Keratinocyte (primary cell): ENCODE measurements at regions not wholly inside any gene's neighbourhood (a gene's known extent, or its start where the extent isn't known, plus 50 kb on each side); places are given as distances from the start of the nearest gene placed in this dataset.

Source experiments
- DNase-seq: peaks from one replicate; pipeline ENCODE4 v3.0.0-alpha.2; 2011; ENCODE audit warnings: low read depth, missing footprints, low spot score
- FAIRE-seq: peaks from 2 replicates; lab custom pipeline; 2011; peaks lifted over from hg19 to GRCh38; lab: Jason Lieb, UNC
- H2AFZ ChIP-seq: 2 replicates; pipeline ENCODE4 v1.6.0; 2012; ENCODE audit warnings: low read length, control low read depth, inconsistent platforms; ENCODE audit not compliant: control insufficient read depth
- H3K27ac ChIP-seq: 2 replicates; pipeline ENCODE4 v1.5.1; 2011; ENCODE audit warnings: low read length; ENCODE audit not compliant: control insufficient read depth, insufficient read depth
- H3K27me3 ChIP-seq: 3 replicates; pipeline ENCODE4 v1.6.0; 2011; ENCODE audit warnings: low read length; ENCODE audit not compliant: control insufficient read depth, insufficient read depth; ENCODE audit errors: extremely low read depth
- H3K36me3 ChIP-seq, 2 experiments: 2 replicates in 1 of 2; 3 replicates in 1 of 2; pipeline ENCODE4 v1.5.1; 2011; ENCODE audit warnings: low read length in 2 of 2, mild to moderate bottlenecking in 1 of 2; ENCODE audit not compliant: control insufficient read depth in 2 of 2, insufficient read depth in 2 of 2; ENCODE audit errors: extremely low read depth in 1 of 2
- H3K4me1 ChIP-seq: 3 replicates; pipeline ENCODE4 v1.5.1; 2011; ENCODE audit warnings: low read length; ENCODE audit not compliant: control insufficient read depth, insufficient read depth; ENCODE audit errors: extremely low read depth
- H3K4me2 ChIP-seq: 3 replicates; pipeline ENCODE4 v1.6.0; 2011; ENCODE audit warnings: low read depth, low read length; ENCODE audit not compliant: control insufficient read depth, insufficient read depth; ENCODE audit errors: extremely low read depth
- H3K4me3 ChIP-seq, 3 experiments: fragments of 200-600 bp in 1 of 3; sonication (generic) in 1 of 3; 2 replicates in 2 of 3; 3 replicates in 1 of 3; pipeline ENCODE4 v1.5.1; 2011 to 2016; ENCODE audit warnings: low read length in 3 of 3, mild to moderate bottlenecking in 3 of 3, control low read depth in 2 of 3, inconsistent platforms in 1 of 3, low read depth in 1 of 3, mixed read lengths in 1 of 3, mixed run types in 1 of 3, moderate library complexity in 1 of 3; ENCODE audit not compliant: control insufficient read depth in 2 of 3, insufficient read depth in 2 of 3; ENCODE audit errors: extremely low read depth in 1 of 3
- H3K79me2 ChIP-seq: 2 replicates; pipeline ENCODE4 v1.6.0; 2012; ENCODE audit warnings: low read length; ENCODE audit not compliant: control insufficient read depth, insufficient read depth
- H3K9ac ChIP-seq: 3 replicates; pipeline ENCODE4 v1.6.0; 2011; ENCODE audit warnings: low read length; ENCODE audit not compliant: control insufficient read depth, insufficient read depth; ENCODE audit errors: extremely low read depth
- H3K9me1 ChIP-seq: 3 replicates; pipeline ENCODE4 v1.6.0; 2011; ENCODE audit warnings: low read length; ENCODE audit not compliant: control insufficient read depth, insufficient read depth; ENCODE audit errors: extremely low read depth
- H3K9me3 ChIP-seq: 2 replicates; pipeline ENCODE4 v1.5.1; 2012; ENCODE audit warnings: low read depth, low read length; ENCODE audit not compliant: control insufficient read depth
- H4K20me1 ChIP-seq: 3 replicates; pipeline ENCODE4 v1.6.0; 2011; ENCODE audit warnings: low read length; ENCODE audit not compliant: control insufficient read depth, insufficient read depth; ENCODE audit errors: extremely low read depth
- CTCF ChIP-seq, 3 experiments: IDR thresholded peaks in 1 of 3; conservative IDR thresholded peaks in 1 of 3; optimal IDR thresholded peaks in 1 of 3; 2 replicates in 2 of 3; 3 replicates in 1 of 3; pipeline versions ENCODE3 to v1.5.1; 2011; ENCODE audit warnings: low read length in 3 of 3, mild to moderate bottlenecking in 3 of 3, moderate library complexity in 2 of 3, control low read depth in 1 of 3, inconsistent platforms in 1 of 3; ENCODE audit not compliant: insufficient read depth in 2 of 3; ENCODE audit errors: extremely low read depth in 1 of 3
- EZH2 ChIP-seq: IDR thresholded peaks from one replicate; pipeline ENCODE4 v1.6.1; 2012; ENCODE audit warnings: inconsistent platforms, mild to moderate bottlenecking, low read length, moderate library complexity
- dilution Hi-C: fragments of 300-500 bp; cut with MboI; formaldehyde crosslinking; loops from one replicate; pipeline ENCODE4 v1.7.0; 2020; ENCODE audit warnings: low sequenced_read_pairs; ENCODE audit not compliant: extremely low pct_ligation_motif_present

- FAIRE-seq (no peak), DNase-seq (no peak)
- Histone ChIP-seq H3K9me1 (no peaks in the 10 kb centered on the region), H4K20me1 (no peaks in the 10 kb centered on the region), H3K27ac (no peak overlapping the region), H3K79me2 (no peaks in the 10 kb centered on the region), H3K4me3 (no peak overlapping the region), H2AFZ (no peak overlapping the region), H3K36me3 (no peaks in the 10 kb centered on the region), H3K9me3 (no peaks in the 10 kb centered on the region), H3K9ac (no peak overlapping the region), H3K4me1 (no peaks in the 10 kb centered on the region), H3K4me2 (no peak overlapping the region), H3K27me3 (no peaks in the 10 kb centered on the region)
- TF ChIP-seq CTCF (optimal IDR thresholded peaks at IDR 0.05 in 1 of 3, IDR thresholded peaks at IDR 0.05 in 1 of 3, conservative IDR thresholded peaks at IDR 0.05 in 1 of 3; ENCODE audit: extremely low read depth in 1 of 3, insufficient read depth in 2 of 3, low read length in 3 of 3) (no peak), EZH2 (no peak)
- dilution Hi-C loops, result no loop called here
Observed at GRCh38 chr2:16170675-16171424, 230.5 kb downstream of the MYCN start.

DNA sequence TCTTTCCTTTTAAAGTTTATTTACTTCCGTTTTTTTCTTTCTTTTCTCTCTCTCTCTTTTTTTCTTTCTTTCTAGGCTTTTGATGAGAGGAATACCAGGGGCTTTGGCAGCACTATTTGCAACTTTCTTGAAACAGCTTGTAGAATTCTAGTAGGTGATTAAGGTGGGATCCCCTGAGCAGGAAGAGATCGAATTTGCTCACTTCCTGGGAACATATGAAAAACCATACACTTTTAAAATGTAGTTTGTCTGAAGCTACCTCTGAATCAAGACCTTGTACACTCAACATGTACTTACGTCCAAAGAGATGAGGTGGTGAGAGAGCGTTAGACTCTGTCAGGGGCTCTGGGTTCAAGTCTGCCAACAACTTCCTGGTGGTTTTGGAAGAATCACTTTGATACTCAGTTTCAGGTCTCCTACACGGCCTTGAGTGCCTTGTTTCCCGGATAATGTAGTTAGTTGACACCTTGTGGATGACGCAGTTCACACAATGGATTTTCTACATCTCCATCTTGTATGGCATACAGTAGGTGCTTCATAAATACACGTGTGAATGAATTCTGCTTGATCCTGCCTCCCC lies 229.1 kb downstream of the MYCN start:
- no peak overlapping the region for H3K4me2 ChIP-seq
- no peaks in the 10 kb centered on the region for H3K27me3 ChIP-seq
- H3K36me3 ChIP-seq, result no peaks in the 10 kb centered on the region
- H3K9me1 ChIP-seq, result no peaks in the 10 kb centered on the region
- DNase-seq, result no peak
- TF ChIP-seq CTCF (optimal IDR thresholded peaks at IDR 0.05 in 1 of 3, IDR thresholded peaks at IDR 0.05 in 1 of 3, conservative IDR thresholded peaks at IDR 0.05 in 1 of 3; ENCODE audit: extremely low read depth in 1 of 3, insufficient read depth in 2 of 3, low read length in 3 of 3) (no peak), EZH2 (no peak)
- H3K4me3 ChIP-seq, result no peak overlapping the region
- dilution Hi-C loops, result no loop called here
- no peaks in the 10 kb centered on the region for H3K9me3 ChIP-seq
- no peak overlapping the region for H3K9ac ChIP-seq
- H3K4me1 ChIP-seq, result no peaks in the 10 kb centered on the region
- H2AFZ ChIP-seq, result no peak overlapping the region
- no peak overlapping the region for H3K27ac ChIP-seq
- no peaks in the 10 kb centered on the region for H3K79me2 ChIP-seq
- H4K20me1 ChIP-seq, result no peaks in the 10 kb centered on the region
- no peak for FAIRE-seq
